Panc1 (cell line): ENCODE measurements at regions not wholly inside any gene's neighbourhood (a gene's known extent, or its start where the extent isn't known, plus 50 kb on each side); places are given as distances from the start of the nearest gene placed in this dataset.

Experiments
- ATAC-seq: fragments of 200-7000 bp; cut with Tn5 transposase; 2 replicates; pipeline ENCODE4 v1.9.1; 2020; ENCODE audit warnings: mild to moderate bottlenecking, moderate library complexity
- BruUV-seq: library from RNA; stranded (reverse); fragments of 400-500 nt; replicated peaks from 2 replicates; lab custom pipeline; 2021; lab: Mats Ljungman, UMichigan
- CTCF ChIA-PET: fragments of 300-600 bp; sonication (Branson Sonifier 250); formaldehyde crosslinking; loops from one replicate; lab custom pipeline; 2022; ENCODE audit warnings: antibody characterized with exemption; lab: Charles Lee
- POLR2A ChIA-PET: fragments of 300-600 bp; sonication (Branson Sonifier 250); formaldehyde crosslinking; loops from one replicate; lab custom pipeline; 2022; ENCODE audit warnings: antibody characterized with exemption; lab: Charles Lee
- DNase-seq: peaks from one replicate; pipeline ENCODE4 v3.0.0-alpha.2; 2010; ENCODE audit warnings: low read depth, low spot score
- H3K27ac ChIP-seq: 2 replicates; pipeline ENCODE4 v1.5.1; 2011; ENCODE audit warnings: mild to moderate bottlenecking, low read length, inconsistent platforms
- H3K27me3 ChIP-seq: fragments of 200-500 bp; sonication (Bioruptor generic); 2 replicates; pipeline ENCODE4 v1.6.0; 2014; ENCODE audit warnings: low read length, inconsistent platforms; ENCODE audit not compliant: control insufficient read depth, insufficient read depth
- H3K36me3 ChIP-seq: fragments of 200-500 bp; sonication (Bioruptor generic); 2 replicates; pipeline ENCODE4 v1.5.1; 2014; ENCODE audit warnings: inconsistent platforms, mild to moderate bottlenecking, low read length, moderate library complexity; ENCODE audit not compliant: control insufficient read depth, insufficient read depth
- H3K4me1 ChIP-seq: 2 replicates; pipeline ENCODE4 v1.5.1; 2011; ENCODE audit warnings: inconsistent platforms, mild to moderate bottlenecking, low read length, moderate library complexity; ENCODE audit not compliant: control insufficient read depth, insufficient read depth
- H3K4me3 ChIP-seq, 2 experiments: 2 replicates each; pipeline ENCODE4 v1.5.1; 2011 to 2012; ENCODE audit warnings: low read depth in 2 of 2, low read length in 2 of 2, mild to moderate bottlenecking in 2 of 2, inconsistent platforms in 1 of 2, moderate library complexity in 1 of 2
- H3K9me3 ChIP-seq: fragments of 200-500 bp; sonication (Bioruptor generic); 2 replicates; pipeline ENCODE4 v1.5.1; 2014; ENCODE audit warnings: low read depth, mild to moderate bottlenecking, inconsistent platforms, low read length, moderate library complexity; ENCODE audit not compliant: control insufficient read depth, insufficient read depth
- POLR2AphosphoS5 ChIP-seq: IDR thresholded peaks from 2 replicates; pipeline ENCODE4 v1.6.1; 2012; ENCODE audit warnings: mild to moderate bottlenecking, low read depth, low read length, moderate library complexity
- SIN3A ChIP-seq: IDR thresholded peaks from 2 replicates; pipeline ENCODE4 v1.6.1; 2012; ENCODE audit warnings: low read depth, mild to moderate bottlenecking, low read length, moderate library complexity, borderline replicate concordance; ENCODE audit not compliant: insufficient read depth
- TCF7L2 ChIP-seq: IDR thresholded peaks from 2 replicates; pipeline ENCODE4 v1.6.1; 2011; ENCODE audit warnings: mild to moderate bottlenecking, low read depth, low read length, inconsistent platforms
- in situ Hi-C: cut with HindIII; loops from 2 replicates; pipeline ENCODE4 v1.10.0; 2016; ENCODE audit warnings: low sequenced_read_pairs, low pct_unique_long_range_greater_than_20kb
- intact Hi-C: fragments of 100-400 bp; cut with micrococcal nuclease; formaldehyde crosslinking; loops from one replicate; pipeline ENCODE4 v1.10.0; 2022; ENCODE audit not compliant: unreplicated experiment
- TF ChIP-seq, protein P1 (sequence below): fragments of 450-650 bp; IDR thresholded peaks from 2 replicates; pipeline ENCODE4 v1.5.1; 2017; ENCODE audit warnings: mild to moderate bottlenecking
- TF ChIP-seq, protein P2 (sequence below), 2 experiments: IDR thresholded peaks; 2 replicates each; pipeline ENCODE4 v1.6.1; 2011 to 2012; ENCODE audit warnings: low read depth in 2 of 2, control low read depth in 1 of 2, low read length in 1 of 2, mild to moderate bottlenecking in 1 of 2, moderate library complexity in 1 of 2; ENCODE audit not compliant: insufficient read depth in 1 of 2

DNA sequence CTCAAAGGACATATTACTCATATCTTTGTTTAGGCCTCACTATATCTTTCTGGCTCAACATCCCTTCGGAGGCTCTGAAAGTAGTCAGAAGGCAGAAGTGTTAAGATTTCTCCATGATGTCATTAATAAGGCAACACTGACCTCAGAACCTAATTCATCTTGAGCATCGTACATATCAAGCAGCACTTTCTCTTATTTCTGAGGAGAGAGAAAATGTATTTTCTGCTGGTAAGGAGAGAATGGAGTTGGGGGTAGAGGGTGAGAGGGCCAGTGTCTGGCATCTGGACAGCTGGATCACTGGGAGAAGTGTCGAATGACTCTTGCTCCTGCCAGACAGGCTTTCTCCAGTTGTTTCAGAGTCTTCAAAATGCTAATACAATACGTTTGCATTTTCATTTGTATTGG lies 213.2 kb upstream of the PRICKLE1 start:
- TF ChIP-seq, protein P1, sequence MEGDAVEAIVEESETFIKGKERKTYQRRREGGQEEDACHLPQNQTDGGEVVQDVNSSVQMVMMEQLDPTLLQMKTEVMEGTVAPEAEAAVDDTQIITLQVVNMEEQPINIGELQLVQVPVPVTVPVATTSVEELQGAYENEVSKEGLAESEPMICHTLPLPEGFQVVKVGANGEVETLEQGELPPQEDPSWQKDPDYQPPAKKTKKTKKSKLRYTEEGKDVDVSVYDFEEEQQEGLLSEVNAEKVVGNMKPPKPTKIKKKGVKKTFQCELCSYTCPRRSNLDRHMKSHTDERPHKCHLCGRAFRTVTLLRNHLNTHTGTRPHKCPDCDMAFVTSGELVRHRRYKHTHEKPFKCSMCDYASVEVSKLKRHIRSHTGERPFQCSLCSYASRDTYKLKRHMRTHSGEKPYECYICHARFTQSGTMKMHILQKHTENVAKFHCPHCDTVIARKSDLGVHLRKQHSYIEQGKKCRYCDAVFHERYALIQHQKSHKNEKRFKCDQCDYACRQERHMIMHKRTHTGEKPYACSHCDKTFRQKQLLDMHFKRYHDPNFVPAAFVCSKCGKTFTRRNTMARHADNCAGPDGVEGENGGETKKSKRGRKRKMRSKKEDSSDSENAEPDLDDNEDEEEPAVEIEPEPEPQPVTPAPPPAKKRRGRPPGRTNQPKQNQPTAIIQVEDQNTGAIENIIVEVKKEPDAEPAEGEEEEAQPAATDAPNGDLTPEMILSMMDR, result no peak
- TF ChIP-seq TCF7L2 (no peak), SIN3A (no peak), POLR2AphosphoS5 (no peak)
- TF ChIP-seq, protein P2, sequence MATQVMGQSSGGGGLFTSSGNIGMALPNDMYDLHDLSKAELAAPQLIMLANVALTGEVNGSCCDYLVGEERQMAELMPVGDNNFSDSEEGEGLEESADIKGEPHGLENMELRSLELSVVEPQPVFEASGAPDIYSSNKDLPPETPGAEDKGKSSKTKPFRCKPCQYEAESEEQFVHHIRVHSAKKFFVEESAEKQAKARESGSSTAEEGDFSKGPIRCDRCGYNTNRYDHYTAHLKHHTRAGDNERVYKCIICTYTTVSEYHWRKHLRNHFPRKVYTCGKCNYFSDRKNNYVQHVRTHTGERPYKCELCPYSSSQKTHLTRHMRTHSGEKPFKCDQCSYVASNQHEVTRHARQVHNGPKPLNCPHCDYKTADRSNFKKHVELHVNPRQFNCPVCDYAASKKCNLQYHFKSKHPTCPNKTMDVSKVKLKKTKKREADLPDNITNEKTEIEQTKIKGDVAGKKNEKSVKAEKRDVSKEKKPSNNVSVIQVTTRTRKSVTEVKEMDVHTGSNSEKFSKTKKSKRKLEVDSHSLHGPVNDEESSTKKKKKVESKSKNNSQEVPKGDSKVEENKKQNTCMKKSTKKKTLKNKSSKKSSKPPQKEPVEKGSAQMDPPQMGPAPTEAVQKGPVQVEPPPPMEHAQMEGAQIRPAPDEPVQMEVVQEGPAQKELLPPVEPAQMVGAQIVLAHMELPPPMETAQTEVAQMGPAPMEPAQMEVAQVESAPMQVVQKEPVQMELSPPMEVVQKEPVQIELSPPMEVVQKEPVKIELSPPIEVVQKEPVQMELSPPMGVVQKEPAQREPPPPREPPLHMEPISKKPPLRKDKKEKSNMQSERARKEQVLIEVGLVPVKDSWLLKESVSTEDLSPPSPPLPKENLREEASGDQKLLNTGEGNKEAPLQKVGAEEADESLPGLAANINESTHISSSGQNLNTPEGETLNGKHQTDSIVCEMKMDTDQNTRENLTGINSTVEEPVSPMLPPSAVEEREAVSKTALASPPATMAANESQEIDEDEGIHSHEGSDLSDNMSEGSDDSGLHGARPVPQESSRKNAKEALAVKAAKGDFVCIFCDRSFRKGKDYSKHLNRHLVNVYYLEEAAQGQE (IDR thresholded peaks at IDR 0.05; ENCODE audit: insufficient read depth in 1 of 2, low read depth in 2 of 2, low read length in 1 of 2), result no peak
- no TSS peak for BruUV-seq

DNA sequence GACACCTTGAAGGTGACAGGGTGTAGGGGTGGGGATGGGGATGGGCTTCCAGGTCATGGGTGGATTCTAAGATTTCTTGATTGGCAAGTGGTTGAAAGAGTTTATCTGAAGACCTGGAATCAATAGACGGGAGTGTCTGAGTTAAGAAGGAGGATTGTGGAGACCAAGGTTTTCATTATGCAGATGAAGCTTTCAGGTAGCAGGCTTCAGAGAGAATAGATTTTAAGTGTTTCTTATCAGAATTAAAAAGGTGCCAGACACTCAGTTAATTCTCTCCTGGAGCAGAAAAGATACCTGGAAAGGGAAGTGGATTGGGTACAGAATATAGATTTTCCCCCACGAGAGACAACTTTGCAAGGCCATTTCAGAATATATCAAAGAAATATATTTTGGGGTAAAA lies 211.7 kb upstream of the PRICKLE1 start:
- intact Hi-C loops, result loop anchor here (10.0 kb wide), 1 partner anchor 484 kb away; no protein-coding TSS in a partner anchor
- Histone ChIP-seq H3K4me1 (no peaks in the 10 kb centered on the region), H3K36me3 (no peaks in the 10 kb centered on the region), H3K27me3 (no peaks in the 10 kb centered on the region), H3K9me3 (no peaks in the 10 kb centered on the region), H3K27ac (no peak overlapping the region), H3K4me3 (no peak overlapping the region)
- in situ Hi-C loops, result no loop called here
- CTCF ChIA-PET, result no interaction called here
- TF ChIP-seq, protein P1, result no peak
- no peak for TF ChIP-seq TCF7L2
- no peak for TF ChIP-seq POLR2AphosphoS5
- TF ChIP-seq, protein P2 (IDR thresholded peaks at IDR 0.05; ENCODE audit: insufficient read depth in 1 of 2, low read depth in 2 of 2, low read length in 1 of 2), result no peak
- no peak for TF ChIP-seq SIN3A
- BruUV-seq, result no TSS peak
- POLR2A ChIA-PET, result no interaction called here
- ATAC-seq, result no peak
- no peak for DNase-seq

More for the DNA sequence above, 213.2 kb upstream of the PRICKLE1 start:
- intact Hi-C loops (loop anchor here (10.0 kb wide), 1 partner anchor 482 kb away; no protein-coding TSS in a partner anchor), in situ Hi-C loops (no loop called here)
- ChIA-PET POLR2A (no interaction called here), CTCF (no interaction called here)
- ATAC-seq (no peak), DNase-seq (no peak)
- Histone ChIP-seq H3K27ac (0 out of 2 replicates have a peak overlapping the region, but pooled peaks have one; percentile 15), H3K4me1 (no peaks in the 10 kb centered on the region), H3K9me3 (no peaks in the 10 kb centered on the region), H3K27me3 (no peaks in the 10 kb centered on the region), H3K36me3 (no peaks in the 10 kb centered on the region), H3K4me3 (no peak overlapping the region)
